ENCODE measurements at regions not wholly inside any gene's neighbourhood (a gene's known extent, or its start where the extent isn't known, plus 50 kb on each side); places are given as distances from the start of the nearest gene placed in this dataset.
A peak's percentile ranks its signal among the peaks of the same experiment; 100 is the strongest.
"Not testable (repeated sequence)": the region's sequence is repeated elsewhere in the genome, so short reads cannot be mapped to it uniquely, and the experiment has no call there.

DNA sequence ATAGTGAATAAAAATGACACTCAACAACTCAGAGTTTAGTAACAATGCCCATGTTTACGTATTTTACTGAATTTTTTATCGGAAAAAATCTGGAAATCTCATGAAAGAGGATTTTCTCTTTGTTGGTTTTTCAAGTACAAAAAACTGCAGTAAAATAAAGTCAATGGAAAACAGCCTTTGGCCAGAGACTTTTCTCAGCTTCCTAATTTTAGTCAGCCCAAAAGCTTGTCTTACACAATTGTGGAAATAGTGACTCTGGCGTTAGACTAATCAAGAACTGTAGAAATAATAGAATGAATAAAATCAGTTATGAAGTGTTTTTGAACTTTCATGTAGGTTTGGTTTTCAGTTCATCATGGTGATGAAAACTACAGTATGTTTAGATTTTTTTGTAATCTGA, 234.7 kb downstream of the DKK2 start:
- Mint-ChIP-seq H3K4me3 (no peak overlapping the region), H3K27me3 (no peaks in the 10 kb centered on the region), H3K27ac (no peak overlapping the region), H3K4me1 (no peaks in the 10 kb centered on the region), H3K9me3 (peaks cover 0 to 2% (median 0%) of the 10 kb centered on the region in 3 donors), H3K36me3 (no peaks in the 10 kb centered on the region)

DNA sequence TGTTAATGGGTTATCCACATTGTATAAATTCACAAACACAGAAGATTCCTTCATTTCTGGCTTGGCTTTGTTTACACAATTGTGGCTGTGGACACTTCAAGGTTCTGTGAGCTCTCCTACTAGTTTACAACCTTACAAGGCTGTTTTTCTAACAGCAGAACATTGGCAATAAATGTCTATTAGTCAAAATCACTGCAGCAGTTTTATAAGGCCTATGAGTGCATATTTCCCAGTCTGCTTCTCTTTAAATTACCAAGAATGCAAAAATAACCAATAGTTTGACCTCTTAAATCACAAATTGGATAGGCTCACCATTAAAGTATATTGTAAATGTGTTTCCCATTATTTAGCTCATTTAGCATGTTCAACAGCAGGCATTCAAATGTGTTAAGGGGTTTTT, 239.2 kb downstream of the DKK2 start:
- Mint-ChIP-seq H3K4me3 (no peak overlapping the region), H3K27ac (no peak overlapping the region), H3K36me3 (no peaks in the 10 kb centered on the region), H3K27me3 (no peaks in the 10 kb centered on the region), H3K9me3 (peaks cover 0 to 2% (median 0%) of the 10 kb centered on the region in 3 donors), H3K4me1 (no peaks in the 10 kb centered on the region)

DNA sequence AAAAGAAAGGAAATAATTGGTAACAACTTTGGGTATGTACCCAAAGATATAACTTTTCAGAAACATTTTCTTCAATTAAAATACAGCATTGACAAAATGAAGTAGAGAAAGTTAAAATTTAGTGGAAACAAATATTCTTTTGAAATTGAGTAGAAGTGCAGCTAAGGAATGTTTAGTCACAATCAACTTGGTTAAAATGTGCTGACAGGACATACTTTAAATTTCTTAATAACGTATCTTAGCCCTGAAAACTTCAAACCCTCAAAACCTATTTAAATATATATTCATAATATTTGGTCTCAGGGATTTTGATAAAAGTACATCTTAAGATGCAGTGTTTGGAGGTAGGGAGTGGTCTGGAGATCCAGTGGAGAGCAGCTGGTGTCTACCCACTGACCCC, 240.8 kb downstream of the DKK2 start:
- Mint-ChIP-seq H3K4me1 (no peaks in the 10 kb centered on the region), H3K4me3 (no peak overlapping the region), H3K9me3 (peaks cover 0 to 7% (median 0%) of the 10 kb centered on the region in 3 donors), H3K27ac (no peak overlapping the region), H3K36me3 (no peaks in the 10 kb centered on the region), H3K27me3 (no peaks in the 10 kb centered on the region)

DNA sequence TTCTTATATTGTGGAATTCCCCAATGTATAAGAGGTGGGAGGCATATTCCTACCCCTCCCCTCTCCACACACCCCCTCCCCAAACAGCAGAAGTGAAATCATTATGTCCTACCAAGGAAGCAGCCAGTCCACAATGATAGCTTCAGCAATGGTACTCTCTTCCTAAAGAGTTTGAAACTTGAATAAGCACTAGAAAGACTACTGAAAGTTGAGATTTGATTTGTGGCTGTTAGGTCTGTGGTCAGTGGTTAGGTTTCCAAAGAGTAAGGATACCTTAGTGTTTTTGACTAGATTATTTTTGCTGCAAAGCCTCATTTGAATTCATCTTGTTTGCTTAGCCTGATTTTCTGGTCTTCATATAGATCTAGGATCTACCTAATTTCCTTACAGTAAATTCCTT, 242.2 kb downstream of the DKK2 start:
- H3K4me1 Mint-ChIP-seq: no peaks in the 10 kb centered on the region
- no peaks in the 10 kb centered on the region for H3K27me3 Mint-ChIP-seq
- H3K27ac Mint-ChIP-seq: no peak overlapping the region
- H3K9me3 Mint-ChIP-seq: peaks cover 0 to 10% (median 0%) of the 10 kb centered on the region in 3 donors
- H3K4me3 Mint-ChIP-seq: peak overlapping the region in 1 of 4 donors; percentile 33
- no peaks in the 10 kb centered on the region for H3K36me3 Mint-ChIP-seq

DNA sequence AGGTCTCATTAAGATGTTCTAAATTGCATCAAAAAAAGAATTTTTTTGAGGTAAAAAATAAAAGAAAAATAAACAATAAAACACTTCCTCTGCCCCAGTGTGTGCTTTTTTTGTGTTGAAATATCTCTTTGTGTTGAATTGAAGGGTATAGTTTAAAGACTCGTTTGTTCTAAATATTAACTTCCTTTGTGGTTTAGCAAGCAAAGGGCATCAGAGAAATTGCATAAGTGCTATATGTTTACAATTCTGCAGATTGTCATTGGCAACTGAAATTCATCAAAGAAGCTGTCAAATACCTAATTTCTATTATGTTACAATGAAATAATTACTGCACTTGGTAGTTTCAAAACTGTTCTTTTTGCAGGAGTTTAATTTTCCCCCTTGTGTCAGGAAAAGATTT, 260.5 kb downstream of the DKK2 start:
- Mint-ChIP-seq H3K4me3 (no peak overlapping the region), H3K4me1 (no peaks in the 10 kb centered on the region), H3K27ac (no peak overlapping the region), H3K9me3 (peaks cover 5 to 10% (median 6%) of the 10 kb centered on the region in 3 donors), H3K27me3 (no peaks in the 10 kb centered on the region), H3K36me3 (no peaks in the 10 kb centered on the region)

DNA sequence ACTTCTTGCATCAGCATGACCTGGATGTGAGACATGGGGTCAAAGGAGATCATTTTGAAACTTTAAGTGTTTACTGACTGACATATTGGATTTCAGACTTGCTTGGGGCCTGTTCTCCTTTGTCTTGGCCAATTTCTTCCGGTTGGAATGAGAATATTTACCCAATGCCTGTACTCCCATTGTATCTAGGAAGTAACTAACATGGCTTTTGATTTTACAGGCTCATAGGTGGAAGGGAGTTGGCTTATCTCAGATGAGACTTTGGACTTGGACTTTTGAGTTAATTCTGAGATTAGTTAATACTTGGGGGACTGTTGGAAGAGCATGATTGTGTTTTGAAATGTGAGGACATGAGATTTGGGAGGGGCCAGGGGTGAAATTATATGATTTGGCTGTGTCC, 262.1 kb downstream of the DKK2 start:
- not testable (repeated sequence) for H3K36me3 Mint-ChIP-seq, H3K27ac Mint-ChIP-seq, H3K4me3 Mint-ChIP-seq, H3K4me1 Mint-ChIP-seq, H3K27me3 Mint-ChIP-seq
- peaks cover 2 to 11% (median 6%) of the 10 kb centered on the region in 3 donors for H3K9me3 Mint-ChIP-seq

DNA sequence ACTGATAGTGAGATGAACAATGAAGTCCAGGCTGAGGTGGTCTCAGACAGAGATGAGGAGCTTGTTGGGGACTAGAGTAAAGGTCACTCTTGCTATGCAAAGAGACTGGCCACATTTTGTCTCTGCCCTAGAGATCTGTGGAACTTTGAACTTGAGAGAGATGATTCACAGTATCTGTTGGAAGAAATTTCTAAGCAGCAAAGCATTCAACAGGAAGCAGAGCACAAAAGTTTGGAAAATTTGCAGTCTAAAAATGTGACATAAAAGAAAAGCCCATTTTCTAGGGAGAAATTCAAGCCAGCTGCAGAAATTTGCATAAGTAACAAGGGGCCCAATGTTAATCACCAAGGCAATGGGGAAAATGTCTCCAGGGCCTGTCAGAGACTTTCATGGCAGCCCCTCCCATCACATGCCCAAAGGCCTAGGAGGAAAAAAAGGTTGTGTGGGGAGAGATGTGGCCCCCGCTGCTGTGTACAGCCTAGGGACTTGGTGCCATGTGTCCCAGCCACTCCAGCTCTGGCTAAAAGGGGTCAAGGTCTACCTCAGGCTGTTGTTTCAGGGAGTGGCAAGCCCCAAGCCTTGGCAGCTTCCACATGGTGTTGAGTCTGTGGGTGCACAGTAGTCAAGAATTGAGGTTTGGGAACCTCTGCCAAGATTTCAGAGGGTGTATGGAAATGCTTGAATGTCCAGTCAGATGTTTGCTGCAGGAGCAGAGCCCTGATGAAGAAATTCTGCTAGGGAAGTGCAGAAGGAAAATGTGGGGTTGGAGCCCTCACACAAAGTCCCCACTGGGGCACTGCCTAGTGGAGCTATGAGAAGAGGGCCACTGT, 262.8 kb downstream of the DKK2 start:
- Mint-ChIP-seq H3K27me3 (no peaks in the 10 kb centered on the region), H3K4me3 (no peak overlapping the region), H3K9me3 (peaks cover 2 to 11% (median 6%) of the 10 kb centered on the region in 3 donors), H3K36me3 (no peaks in the 10 kb centered on the region), H3K27ac (no peak overlapping the region), H3K4me1 (no peaks in the 10 kb centered on the region)

DNA sequence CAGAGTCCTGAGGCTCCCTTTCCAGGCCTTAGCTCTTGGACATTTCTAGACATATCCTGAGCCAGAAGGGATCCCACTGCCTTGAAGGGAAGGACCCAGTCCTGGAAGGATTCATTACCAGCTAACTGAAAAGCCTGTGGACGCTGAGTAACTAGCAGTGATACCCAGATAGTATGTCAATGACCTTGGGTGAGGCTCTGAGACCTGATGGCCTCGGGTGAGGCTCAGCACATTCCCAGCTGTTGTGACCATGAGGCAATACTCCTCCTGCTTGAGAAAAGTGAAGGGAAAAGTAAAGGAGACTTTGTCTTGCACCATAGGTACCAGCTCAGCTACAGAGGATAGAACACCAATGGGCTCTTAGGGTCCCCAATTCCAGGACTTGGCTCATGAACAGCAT, 268.1 kb downstream of the DKK2 start:
- no peaks in the 10 kb centered on the region for H3K27me3 Mint-ChIP-seq
- peaks cover 2 to 11% (median 6%) of the 10 kb centered on the region in 3 donors for H3K9me3 Mint-ChIP-seq
- H3K27ac Mint-ChIP-seq: no peak overlapping the region
- no peak overlapping the region for H3K4me3 Mint-ChIP-seq
- H3K4me1 Mint-ChIP-seq: no peaks in the 10 kb centered on the region
- H3K36me3 Mint-ChIP-seq: no peaks in the 10 kb centered on the region

DNA sequence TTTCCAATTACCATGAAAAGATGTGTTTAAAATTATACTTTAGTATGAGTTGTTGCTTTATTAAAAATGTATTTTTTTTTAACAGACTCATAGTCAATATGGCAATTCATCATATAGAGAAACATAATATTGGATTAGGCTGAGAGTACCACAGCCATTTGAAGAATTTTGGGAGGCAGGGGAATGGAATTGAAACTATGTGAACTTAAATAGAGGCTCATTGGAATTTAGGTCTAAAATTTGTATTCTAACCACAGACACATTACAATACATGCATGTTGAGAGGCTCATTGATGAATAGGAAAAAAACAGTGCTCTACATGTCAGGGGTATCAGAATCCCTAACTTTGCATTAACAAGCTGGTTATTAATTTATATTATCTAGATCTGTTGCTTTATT, 269.6 kb downstream of the DKK2 start:
- Mint-ChIP-seq H3K27ac (no peak overlapping the region), H3K4me3 (no peak overlapping the region), H3K36me3 (no peaks in the 10 kb centered on the region), H3K4me1 (no peaks in the 10 kb centered on the region), H3K27me3 (no peaks in the 10 kb centered on the region), H3K9me3 (peaks cover 2 to 11% (median 3%) of the 10 kb centered on the region in 3 donors)

DNA sequence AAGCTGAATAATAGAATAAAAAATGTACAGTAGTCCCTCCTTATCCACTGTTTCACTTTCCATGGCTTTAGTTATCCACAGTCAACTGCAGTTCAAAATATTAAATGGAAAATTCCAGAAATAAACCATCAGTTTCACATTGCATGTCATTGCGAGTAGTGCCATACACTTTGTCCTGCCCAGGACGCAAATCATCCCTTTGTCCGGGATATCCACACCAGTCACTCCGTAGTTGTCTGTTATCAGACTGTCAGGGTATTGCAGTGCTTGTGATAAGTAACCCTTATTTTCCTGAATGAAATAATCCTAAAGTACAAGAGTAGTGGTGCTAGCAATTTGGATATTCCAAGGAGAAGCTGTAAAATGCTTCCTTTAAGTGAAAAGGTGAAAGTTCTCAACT, 271.3 kb downstream of the DKK2 start:
- Mint-ChIP-seq H3K27me3 (no peaks in the 10 kb centered on the region), H3K36me3 (no peaks in the 10 kb centered on the region), H3K4me3 (no peak overlapping the region), H3K27ac (no peak overlapping the region), H3K4me1 (no peaks in the 10 kb centered on the region), H3K9me3 (peaks cover 0 to 7% (median 2%) of the 10 kb centered on the region in 3 donors)

DNA sequence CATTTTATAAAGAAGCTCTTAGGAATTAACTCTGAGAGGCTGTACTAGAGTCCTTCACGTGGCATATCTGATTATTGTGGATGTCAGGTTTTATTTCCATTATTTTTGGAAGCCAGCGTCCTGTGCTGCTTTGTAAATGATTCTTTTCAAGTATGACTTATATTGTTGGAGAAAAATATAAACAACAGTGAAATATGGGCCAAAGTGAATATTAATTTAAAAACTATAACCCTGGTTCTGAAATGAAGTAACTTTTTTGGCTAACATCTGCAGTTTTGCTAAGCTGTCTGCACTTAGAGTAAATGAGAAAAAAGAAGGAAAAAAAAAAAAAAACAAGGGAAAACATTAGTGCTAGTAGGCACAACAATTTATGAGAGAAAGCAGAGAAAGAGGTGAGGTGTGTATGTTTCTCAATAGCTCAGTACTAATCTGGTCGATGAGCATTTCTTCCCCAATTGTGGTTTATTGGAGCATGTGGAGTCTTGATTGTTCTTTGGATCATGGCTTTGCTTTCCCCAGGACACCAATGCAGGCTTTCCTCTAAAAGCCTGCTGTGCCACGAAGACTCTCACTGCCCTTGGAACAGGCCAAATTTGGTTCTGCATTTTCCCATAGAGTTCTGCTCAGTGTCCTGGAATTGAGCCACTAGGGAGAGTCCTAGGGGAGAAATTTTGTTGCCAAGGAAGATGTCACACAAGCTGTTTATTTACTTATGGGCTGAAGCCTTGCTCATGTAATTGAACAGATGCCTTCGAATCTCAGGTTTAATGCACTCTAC, 273.3 kb downstream of the DKK2 start:
- H3K4me1 Mint-ChIP-seq: no peaks in the 10 kb centered on the region
- no peaks in the 10 kb centered on the region for H3K27me3 Mint-ChIP-seq
- H3K36me3 Mint-ChIP-seq: no peaks in the 10 kb centered on the region
- H3K4me3 Mint-ChIP-seq: no peak overlapping the region
- no peak overlapping the region for H3K27ac Mint-ChIP-seq
- H3K9me3 Mint-ChIP-seq: peaks cover 0 to 2% (median 0%) of the 10 kb centered on the region in 3 donors

DNA sequence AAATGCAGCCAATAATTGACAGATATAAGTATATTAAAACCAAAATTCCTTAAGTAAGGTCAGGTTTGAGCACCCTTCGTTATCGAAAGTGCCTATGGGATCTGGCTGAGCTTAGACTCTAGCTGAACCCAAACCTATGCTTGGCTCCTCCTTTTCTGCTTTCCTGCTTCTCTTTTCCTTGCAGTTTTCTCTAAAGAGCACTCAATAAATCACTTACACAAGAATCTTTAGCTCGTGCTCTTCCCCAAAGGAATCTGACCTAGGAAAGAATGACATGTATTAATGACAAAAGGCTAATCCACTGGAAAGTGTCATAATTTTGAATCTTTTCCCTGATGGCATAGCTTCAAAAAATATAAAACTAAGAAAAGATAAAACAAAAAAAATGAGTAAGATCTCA, 282.7 kb downstream of the DKK2 start:
- Mint-ChIP-seq H3K4me3 (no peak overlapping the region), H3K36me3 (no peaks in the 10 kb centered on the region)

DNA sequence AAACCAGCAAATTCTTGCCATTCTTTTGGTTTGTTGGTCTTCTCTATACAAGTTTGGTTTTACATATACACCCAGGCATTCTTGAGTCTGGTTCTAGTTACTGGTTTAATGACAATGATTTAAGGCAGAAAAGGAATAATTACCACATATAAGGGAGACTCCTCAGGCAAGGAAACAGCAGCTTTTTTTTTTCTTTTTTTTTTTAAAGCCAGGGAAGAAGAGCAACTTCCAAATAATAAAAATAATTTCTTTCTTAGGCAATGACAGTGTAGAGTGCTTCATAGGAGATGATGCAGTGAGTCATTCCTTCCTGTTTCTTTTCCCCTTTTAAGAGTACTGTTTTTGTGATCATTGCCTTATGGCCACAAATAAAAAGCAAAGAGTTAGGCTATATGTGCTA, 289.7 kb downstream of the DKK2 start:
- Mint-ChIP-seq H3K4me3 (no peak overlapping the region), H3K9me3 (peaks cover 0 to 5% (median 1%) of the 10 kb centered on the region in 3 donors), H3K36me3 (no peaks in the 10 kb centered on the region), H3K27ac (no peak overlapping the region), H3K4me1 (no peaks in the 10 kb centered on the region), H3K27me3 (no peaks in the 10 kb centered on the region)

More for the DNA sequence above, 282.7 kb downstream of the DKK2 start:
- peaks cover 0 to 5% (median 1%) of the 10 kb centered on the region in 3 donors for H3K9me3 Mint-ChIP-seq
- H3K27ac Mint-ChIP-seq: no peak overlapping the region
- no peaks in the 10 kb centered on the region for H3K4me1 Mint-ChIP-seq
- no peaks in the 10 kb centered on the region for H3K27me3 Mint-ChIP-seq

DNA sequence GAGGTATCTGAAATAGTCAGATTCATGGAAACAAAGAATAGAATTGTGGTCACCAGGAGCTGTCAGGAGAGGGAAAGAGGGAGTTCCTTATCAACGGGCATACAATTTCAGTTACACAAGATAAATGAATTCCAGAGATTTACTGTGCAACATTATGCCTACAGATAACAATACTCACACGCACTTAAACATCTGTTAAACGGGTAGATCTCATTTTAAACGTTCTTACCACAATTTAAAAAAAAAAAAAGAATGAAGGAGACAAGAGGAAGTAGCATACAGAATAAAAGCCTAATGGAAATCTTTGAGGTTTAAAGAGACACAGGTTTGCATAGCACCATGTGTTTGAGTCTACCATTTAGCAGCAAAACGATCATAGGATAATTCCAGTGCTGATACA, 298.0 kb downstream of the DKK2 start:
- Mint-ChIP-seq H3K9me3 (peaks cover 2 to 3% (median 2%) of the 10 kb centered on the region in 3 donors), H3K4me1 (no peaks in the 10 kb centered on the region), H3K36me3 (no peaks in the 10 kb centered on the region), H3K4me3 (no peak overlapping the region), H3K27ac (no peak overlapping the region), H3K27me3 (no peaks in the 10 kb centered on the region)

DNA sequence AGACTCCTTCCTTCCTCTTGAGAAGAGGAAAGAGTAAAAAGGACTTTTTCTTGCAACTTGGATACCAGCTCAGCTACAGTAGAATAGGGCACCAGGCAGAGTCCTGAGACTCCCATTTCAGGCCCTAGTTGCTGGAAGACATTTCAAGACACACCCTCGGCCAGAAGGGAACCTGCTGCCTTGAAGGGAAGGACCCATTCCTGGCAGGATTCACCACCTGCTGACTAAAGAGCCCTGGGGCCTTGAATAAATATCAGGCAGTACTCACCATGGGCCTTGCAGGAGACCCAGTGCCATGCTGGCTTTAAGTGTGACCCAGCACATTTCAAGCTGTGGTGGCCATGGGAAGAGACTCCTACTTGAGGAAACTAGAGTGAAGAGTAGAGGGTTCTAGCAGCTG, 317.6 kb downstream of the DKK2 start:
- Mint-ChIP-seq H3K27me3 (no peaks in the 10 kb centered on the region), H3K9me3 (peaks cover 0 to 4% (median 0%) of the 10 kb centered on the region in 3 donors), H3K27ac (no peak overlapping the region), H3K4me3 (no peak overlapping the region), H3K36me3 (no peaks in the 10 kb centered on the region), H3K4me1 (no peaks in the 10 kb centered on the region)

All from IgD-negative memory B cell (primary cell).